ENCODE measurements at regions not wholly inside any gene's neighbourhood (a gene's known extent, or its start where the extent isn't known, plus 50 kb on each side); places are given as distances from the start of the nearest gene placed in this dataset.
"Not testable (repeated sequence)": the region's sequence is repeated elsewhere in the genome, so short reads cannot be mapped to it uniquely, and the experiment has no call there.

- no peak for DNase-seq
These were observed 113.1 kb upstream of the G2E3 start for GRCh38 chr14:30445852-30446251.

- no peak for DNase-seq
These were observed 108.1 kb upstream of the G2E3 start for GRCh38 chr14:30450631-30451545.

- DNase-seq: no peak
These were observed 102.7 kb upstream of the G2E3 start for GRCh38 chr14:30456296-30456695.

- no peak for DNase-seq
These were observed 96.6 kb upstream of the G2E3 start for GRCh38 chr14:30462358-30462757.

- no peak for DNase-seq
These were observed 94.5 kb upstream of the G2E3 start for GRCh38 chr14:30464481-30464880.

- no peak for DNase-seq
These were observed 90.6 kb upstream of the G2E3 start for GRCh38 chr14:30468354-30468753.

- no peak for DNase-seq
These were observed 87.0 kb upstream of the G2E3 start for GRCh38 chr14:30471980-30472379.

- DNase-seq: not testable (repeated sequence)
These were observed 84.9 kb upstream of the G2E3 start for GRCh38 chr14:30473846-30474696.

GRCh38 chr14:30482276-30482675 is 76.7 kb upstream of the G2E3 start:
- DNase-seq: no peak

GRCh38 chr14:30484201-30484600 is 74.8 kb upstream of the G2E3 start:
- no peak for DNase-seq

- DNase-seq: no peak
These were observed 74.0 kb upstream of the G2E3 start for GRCh38 chr14:30484976-30485375.

- DNase-seq: no peak
These were observed 62.1 kb upstream of the G2E3 start for GRCh38 chr14:30496852-30497251.

GRCh38 chr14:30499358-30499757 is 59.6 kb upstream of the G2E3 start:
- DNase-seq: no peak

- no peak for DNase-seq
These were observed 58.7 kb upstream of the G2E3 start for GRCh38 chr14:30500222-30500621.

- no peak for DNase-seq
These were observed 51.7 kb upstream of the G2E3 start for GRCh38 chr14:30507209-30507608.
